Hematopoietic multipotent progenitor cell treated with erythropoietin and hydrocortisone succinate and interleukin-3 and kit ligand, for 17 days (in vitro differentiated cells): ENCODE measurements at regions not wholly inside any gene's neighbourhood (a gene's known extent, or its start where the extent isn't known, plus 50 kb on each side); places are given as distances from the start of the nearest gene placed in this dataset.
"Not testable (repeated sequence)": the region's sequence is repeated elsewhere in the genome, so short reads cannot be mapped to it uniquely, and the experiment has no call there.

Source experiments
- DNase-seq: peaks from one replicate; pipeline ENCODE4 v3.0.0-alpha.2; 2015; ENCODE audit warnings: low spot score

GRCh38 chr13:34696296-34696695 lies 245.8 kb upstream of the NBEA start:
- no peak for DNase-seq

GRCh38 chr13:34696741-34697140 lies 245.3 kb upstream of the NBEA start:
- no peak for DNase-seq

DNA sequence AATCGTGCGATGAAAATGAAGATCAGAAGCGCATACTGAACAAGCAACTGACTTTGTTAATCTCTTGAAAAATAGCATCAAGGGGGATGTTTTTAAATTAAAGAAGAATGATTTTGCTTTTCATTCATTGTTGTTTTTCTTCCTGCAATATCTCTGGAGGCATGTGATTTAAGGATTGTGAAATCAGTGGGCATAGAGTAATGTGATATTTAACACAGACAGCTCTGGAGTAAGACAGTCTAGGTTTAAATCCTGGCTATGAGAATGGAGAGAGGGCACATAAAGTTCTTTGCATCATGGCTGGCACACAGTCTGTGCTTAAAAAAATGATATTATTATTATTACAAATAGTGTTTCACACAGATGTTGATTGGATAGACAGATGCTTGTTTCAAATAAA lies 243.1 kb upstream of the NBEA start:
- no peak for DNase-seq

- no peak for DNase-seq
Measured at GRCh38 chr13:34700155-34700554, 241.9 kb upstream of the NBEA start.

DNA sequence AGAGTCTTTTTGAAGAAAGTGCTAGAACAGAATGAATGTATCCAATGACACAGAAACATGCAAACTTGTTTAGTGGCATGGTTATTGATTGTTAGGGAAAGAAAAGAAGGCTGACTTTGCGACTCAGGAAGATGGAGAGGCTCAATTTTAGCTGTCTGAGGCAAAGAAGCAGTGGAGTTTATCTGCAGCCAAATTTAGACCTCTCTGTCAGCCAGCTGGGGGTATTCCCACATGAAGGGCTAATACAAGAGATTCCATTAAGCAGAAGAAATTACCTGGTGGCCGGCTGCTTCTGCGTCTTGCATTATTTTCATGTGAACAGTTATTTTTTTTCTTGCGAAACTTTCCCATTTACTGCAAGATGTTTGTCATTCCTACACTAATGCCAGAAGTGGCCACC lies 240.2 kb upstream of the NBEA start:
- DNase-seq: no peak

GRCh38 chr13:34708566-34709313 lies 233.3 kb upstream of the NBEA start:
- no peak for DNase-seq

DNA sequence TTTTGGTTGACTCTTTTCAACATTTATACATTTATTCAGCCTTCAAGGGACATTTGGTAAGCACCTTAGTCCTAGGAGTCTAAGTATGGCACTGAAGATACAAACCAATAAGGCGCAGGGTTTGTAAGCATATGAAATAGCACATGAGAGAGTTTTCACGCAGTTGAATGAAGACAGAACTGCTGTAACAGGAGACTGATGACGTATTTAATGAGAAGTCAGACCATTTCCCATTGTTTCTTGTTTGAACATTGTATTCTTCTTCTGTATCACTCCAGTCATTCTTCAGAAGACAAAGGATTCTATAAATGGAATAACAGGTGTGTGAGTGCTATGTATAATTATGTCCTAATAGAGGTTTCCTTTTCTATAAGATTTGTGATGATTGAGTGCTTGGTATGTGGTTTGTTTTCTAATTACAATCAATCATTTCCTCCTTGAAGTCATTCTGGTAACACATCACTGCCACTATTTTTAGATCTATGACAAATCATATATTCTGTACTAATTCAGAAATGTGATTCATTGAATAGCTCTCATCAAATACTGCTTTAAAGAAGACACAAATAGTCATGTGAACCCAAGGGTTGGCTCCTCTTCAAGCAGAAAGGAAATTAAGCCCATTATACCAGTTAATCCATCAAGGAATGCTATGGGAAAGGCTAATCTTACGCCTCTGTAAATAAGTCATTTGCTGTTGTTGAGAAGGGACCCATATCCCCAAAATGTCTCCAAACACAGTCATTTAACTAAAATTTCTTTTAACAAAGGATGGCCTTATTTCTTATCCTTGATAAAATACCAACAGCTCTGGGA lies 222.8 kb upstream of the NBEA start:
- DNase-seq: no peak

DNA sequence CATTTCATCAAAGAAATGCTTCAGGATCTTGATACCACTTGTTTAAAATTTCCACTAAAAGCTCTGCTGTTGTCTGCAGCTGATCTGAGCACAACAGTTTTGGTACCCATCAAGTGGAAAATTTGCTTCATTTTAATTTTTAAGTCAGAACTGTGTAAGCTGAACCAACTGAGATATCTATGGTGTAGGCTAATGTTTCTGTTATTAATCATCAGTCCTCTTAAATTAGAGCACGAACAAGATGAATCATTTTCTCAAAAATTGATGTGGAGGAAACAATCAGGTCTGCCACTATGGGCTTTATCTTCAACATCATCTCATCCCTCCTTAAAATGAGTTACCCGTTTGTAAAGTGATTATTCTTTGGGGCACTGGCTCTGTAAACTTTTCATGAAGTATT lies 221.5 kb upstream of the NBEA start:
- DNase-seq: no peak

GRCh38 chr13:34721631-34722595 lies 220.2 kb upstream of the NBEA start:
- no peak for DNase-seq

DNA sequence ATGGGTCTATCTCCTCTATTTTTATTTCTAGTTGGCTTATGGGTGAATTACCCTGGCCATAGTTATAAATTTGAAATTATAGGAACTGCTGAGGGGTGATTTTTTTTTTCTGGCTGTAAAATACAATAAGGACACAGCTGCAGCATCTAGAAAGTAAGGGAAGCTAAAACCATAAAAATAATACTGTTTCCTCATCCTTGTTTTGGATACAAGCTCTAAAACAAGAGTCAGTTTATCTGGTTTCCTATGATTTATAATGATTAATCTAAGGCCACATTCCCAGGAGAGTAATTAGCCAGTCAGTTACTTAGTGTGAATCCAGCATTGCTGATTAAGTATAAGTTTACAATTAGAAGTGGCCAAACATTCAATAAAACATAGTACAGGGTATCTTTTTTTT lies 219.1 kb upstream of the NBEA start:
- no peak for DNase-seq

- DNase-seq: no peak
Measured at GRCh38 chr13:34730961-34731360, 211.1 kb upstream of the NBEA start.

DNA sequence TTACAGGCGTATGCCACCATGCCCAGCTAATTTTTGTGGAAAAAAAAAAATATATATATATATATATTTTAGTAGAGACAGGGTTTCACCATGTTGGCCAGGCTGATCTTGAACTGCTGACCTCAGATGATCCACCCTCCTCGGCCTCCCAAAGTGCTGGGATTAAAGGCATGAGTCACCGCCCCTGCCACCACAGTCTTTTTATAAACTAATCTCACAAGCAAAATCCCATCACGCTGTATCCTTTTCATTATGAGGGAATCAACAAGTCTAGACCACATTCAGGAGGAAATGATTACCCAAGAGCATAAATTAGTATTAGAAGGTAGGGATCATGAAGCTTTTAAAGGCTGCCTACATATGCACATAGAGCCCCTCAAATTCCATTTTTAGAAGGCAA lies 210.6 kb upstream of the NBEA start:
- DNase-seq: no peak

GRCh38 chr13:34733721-34734120 lies 208.3 kb upstream of the NBEA start:
- DNase-seq: no peak

DNA sequence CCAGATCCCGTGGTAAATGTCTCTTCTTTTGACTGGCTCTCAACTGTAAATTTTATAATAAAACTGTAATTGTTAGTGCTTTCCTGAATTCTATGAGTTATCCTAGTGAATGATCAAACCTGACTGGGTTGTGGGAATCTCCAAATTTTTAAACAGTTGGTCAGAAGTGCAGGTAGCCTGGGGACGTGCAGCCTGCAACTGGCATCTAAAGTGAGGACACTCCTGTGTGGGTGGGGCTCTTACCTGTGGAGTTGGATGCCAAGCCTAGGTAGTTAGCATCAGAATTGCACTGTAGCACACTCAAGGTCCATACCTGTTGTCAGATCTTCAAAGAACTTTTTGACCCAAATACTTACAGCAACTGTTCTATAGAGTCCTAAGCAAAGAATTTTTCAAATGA lies 207.1 kb upstream of the NBEA start:
- no peak for DNase-seq

DNA sequence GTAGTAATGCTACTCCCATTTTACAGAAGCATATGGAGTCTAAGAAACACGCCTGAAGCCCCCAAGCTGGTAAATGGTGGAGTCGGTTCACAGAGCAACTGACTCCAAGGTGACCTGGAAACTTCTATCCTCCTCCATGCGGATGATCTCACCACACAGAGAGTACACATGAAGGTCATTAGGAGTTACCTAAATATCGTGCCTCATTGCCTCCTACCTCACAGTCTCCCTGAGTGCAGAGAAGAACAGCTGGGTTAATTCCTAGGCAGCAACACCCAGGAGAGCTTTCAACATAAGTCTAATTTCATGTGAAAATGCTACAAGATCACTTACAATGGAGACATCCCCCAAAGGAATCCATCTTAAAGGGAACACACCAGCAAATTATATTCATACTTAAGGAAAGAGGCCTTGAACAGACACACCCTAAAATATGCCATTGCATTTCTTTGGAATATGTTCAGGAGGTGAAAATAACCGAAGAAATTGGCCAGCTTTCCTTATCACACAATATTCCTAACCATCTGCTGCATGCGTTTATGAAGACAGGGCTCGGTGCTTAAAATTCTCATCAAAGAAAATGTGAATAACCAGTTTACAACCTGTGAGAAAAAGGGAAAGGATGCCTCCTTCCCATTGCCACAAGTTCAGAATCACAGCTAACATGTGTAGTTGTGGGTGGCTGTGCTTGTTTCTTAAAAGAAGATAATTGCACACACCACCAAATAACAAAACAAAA lies 203.6 kb upstream of the NBEA start:
- DNase-seq: no peak

GRCh38 chr13:34747056-34747455 lies 195.0 kb upstream of the NBEA start:
- DNase-seq: not testable (repeated sequence)

GRCh38 chr13:34747507-34747906 lies 194.6 kb upstream of the NBEA start:
- no peak for DNase-seq

DNA sequence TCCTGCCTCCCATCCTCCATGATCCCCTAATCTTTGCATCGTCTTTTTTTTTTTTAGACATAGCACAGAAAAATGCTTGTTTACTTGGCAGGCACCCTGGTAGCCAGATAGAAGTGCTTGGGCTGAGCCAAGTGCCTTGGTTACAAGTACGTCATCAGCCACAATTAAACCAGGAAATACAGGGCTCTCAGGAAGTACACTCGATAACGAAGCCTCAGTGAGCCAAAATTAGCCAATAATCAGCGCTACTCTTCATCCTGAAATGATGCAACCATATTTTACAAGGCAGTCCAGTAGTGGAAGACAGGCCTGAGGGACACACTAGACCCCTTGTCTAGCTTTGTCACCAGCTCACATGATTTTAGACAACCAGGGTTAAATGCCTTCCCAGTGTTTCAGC lies 194.0 kb upstream of the NBEA start:
- no peak for DNase-seq

DNA sequence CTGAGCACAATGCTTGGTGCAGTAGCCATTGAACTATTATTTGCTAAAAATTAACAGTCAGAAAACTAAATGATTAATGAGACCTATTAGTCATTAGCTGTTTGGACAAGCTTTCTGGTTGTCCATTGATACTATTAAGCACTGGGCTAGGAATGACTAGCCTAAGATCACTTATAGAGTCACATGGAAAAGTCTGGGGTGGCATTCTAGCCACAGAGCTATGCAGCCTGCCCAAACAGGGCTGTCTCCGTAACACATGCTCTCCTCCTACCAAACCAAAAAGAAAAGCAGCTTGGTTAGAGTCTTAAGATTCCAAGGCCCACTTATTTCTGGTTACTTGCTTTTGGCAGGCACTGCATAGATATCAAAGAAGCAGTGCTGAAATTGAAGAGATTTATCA lies 193.5 kb upstream of the NBEA start:
- DNase-seq: no peak

DNA sequence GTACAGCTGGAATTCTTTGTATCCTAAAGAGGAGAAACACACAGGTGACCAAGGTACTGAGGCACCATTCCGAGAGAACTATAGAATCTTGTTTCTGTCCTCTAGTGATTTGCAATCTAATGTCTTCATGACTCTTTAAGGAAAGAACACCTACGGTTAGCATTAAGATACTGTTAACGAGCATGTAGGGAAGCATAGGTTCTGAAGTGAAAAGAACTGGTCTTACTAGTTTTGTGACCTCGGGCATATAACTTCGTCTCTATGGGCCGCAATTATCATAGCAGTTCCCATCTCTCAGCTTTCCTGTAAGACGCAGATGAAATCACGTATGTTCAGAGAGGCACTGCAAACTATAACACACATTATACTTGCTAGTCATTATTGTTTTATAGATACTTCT lies 193.0 kb upstream of the NBEA start:
- no peak for DNase-seq

- DNase-seq: no peak
Measured at GRCh38 chr13:34750078-34750931, 191.8 kb upstream of the NBEA start.
